ENCODE measurements at regions not wholly inside any gene's neighbourhood (a gene's known extent, or its start where the extent isn't known, plus 50 kb on each side); places are given as distances from the start of the nearest gene placed in this dataset.

DNA sequence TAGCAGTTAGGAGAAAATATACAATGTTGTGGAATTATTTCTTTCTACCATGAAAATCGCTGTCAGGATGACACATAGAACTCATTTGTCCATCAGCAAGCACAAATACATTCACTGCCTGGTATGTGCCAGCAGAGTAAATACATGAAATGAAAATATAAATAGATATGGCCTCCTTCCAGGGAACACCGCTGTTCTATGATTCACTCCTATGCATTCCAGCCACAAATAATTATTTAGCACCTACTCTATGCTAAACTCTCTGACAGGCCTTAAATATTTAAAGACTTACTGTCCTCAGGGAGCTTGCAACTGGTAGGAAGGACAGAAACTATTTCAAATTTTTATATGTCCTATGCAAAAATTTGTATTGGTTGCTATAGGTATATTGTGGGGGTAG, 975.0 kb upstream of the NCAM2 start:
- Histone ChIP-seq H3K79me2 (ENCODE audit: insufficient read depth, low read length) (no peaks in the 10 kb centered on the region), H3K36me3 (ENCODE audit: insufficient read depth, low read length) (no peaks in the 10 kb centered on the region), H3K4me1 (ENCODE audit: insufficient read depth, low read length) (no peaks in the 10 kb centered on the region), H3K27me3 (ENCODE audit: insufficient read depth, low read length) (no peaks in the 10 kb centered on the region), H3K9me3 (ENCODE audit: insufficient read depth, low read depth, low read length) (peaks cover 2% of the 10 kb centered on the region), H3K4me3 (ENCODE audit: insufficient read depth, low read depth, low read length) (no peak overlapping the region), H3K4me2 (ENCODE audit: low read length) (no peak overlapping the region), H3K9ac (ENCODE audit: low read length) (no peak overlapping the region), H3K27ac (ENCODE audit: low read depth, low read length) (no peak overlapping the region), H2AFZ (ENCODE audit: low read depth, low read length) (no peak overlapping the region), H4K20me1 (ENCODE audit: insufficient read depth, low read length) (no peaks in the 10 kb centered on the region)
- FAIRE-seq (no peak), DNase-seq (ENCODE audit: low read depth) (no peak)
- H3K4me1 Mint-ChIP-seq (ENCODE audit: low read depth, unreplicated experiment): peaks cover 2% of the 10 kb centered on the region
- no peaks in the 10 kb centered on the region for H3K9me3 Mint-ChIP-seq (ENCODE audit: unreplicated experiment)
- H3K27me3 Mint-ChIP-seq (ENCODE audit: low read depth, unreplicated experiment): no peaks in the 10 kb centered on the region
- TF ChIP-seq EZH2 (IDR thresholded peaks at IDR 0.05; ENCODE audit: insufficient read depth, low read length): no peak
- TF ChIP-seq, protein P1, sequence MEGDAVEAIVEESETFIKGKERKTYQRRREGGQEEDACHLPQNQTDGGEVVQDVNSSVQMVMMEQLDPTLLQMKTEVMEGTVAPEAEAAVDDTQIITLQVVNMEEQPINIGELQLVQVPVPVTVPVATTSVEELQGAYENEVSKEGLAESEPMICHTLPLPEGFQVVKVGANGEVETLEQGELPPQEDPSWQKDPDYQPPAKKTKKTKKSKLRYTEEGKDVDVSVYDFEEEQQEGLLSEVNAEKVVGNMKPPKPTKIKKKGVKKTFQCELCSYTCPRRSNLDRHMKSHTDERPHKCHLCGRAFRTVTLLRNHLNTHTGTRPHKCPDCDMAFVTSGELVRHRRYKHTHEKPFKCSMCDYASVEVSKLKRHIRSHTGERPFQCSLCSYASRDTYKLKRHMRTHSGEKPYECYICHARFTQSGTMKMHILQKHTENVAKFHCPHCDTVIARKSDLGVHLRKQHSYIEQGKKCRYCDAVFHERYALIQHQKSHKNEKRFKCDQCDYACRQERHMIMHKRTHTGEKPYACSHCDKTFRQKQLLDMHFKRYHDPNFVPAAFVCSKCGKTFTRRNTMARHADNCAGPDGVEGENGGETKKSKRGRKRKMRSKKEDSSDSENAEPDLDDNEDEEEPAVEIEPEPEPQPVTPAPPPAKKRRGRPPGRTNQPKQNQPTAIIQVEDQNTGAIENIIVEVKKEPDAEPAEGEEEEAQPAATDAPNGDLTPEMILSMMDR (IDR thresholded peaks at IDR 0.05; ENCODE audit: insufficient read depth, low read depth, low read length): no peak
- no peak overlapping the region for H3K27ac Mint-ChIP-seq (ENCODE audit: unreplicated experiment)
- no peaks in the 10 kb centered on the region for H3K36me3 Mint-ChIP-seq (ENCODE audit: low read depth, unreplicated experiment)
- H3K4me3 Mint-ChIP-seq (ENCODE audit: unreplicated experiment): no peak overlapping the region

DNA sequence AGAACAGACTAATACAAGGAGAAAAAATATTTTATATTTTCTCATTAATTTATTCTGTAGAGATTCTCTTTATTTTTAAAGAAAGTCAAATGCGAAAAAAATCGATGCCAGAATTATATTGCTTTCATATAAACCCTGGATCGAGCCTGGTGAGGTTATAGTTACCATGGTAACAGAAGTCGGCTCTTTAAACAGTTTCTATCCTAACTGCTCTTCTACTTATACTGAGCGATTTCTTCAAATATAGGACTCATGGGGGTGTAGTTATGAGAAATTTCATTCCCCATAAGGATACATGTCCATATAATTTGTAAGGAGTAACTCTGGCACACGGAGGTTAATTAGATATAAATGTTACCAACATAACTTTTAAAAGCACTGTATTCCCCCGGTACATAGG, 973.5 kb upstream of the NCAM2 start:
- H3K27me3 Mint-ChIP-seq (ENCODE audit: low read depth, unreplicated experiment): no peaks in the 10 kb centered on the region
- FAIRE-seq (no peak), DNase-seq (ENCODE audit: low read depth) (no peak)
- H3K4me1 Mint-ChIP-seq (ENCODE audit: low read depth, unreplicated experiment): peaks cover 2% of the 10 kb centered on the region
- peaks cover 2% of the 10 kb centered on the region for H3K9me3 ChIP-seq (ENCODE audit: insufficient read depth, low read depth, low read length)
- no peaks in the 10 kb centered on the region for H3K27me3 ChIP-seq (ENCODE audit: insufficient read depth, low read length)
- TF ChIP-seq, protein P1 (IDR thresholded peaks at IDR 0.05; ENCODE audit: insufficient read depth, low read depth, low read length): no peak
- no peak for TF ChIP-seq EZH2 (IDR thresholded peaks at IDR 0.05; ENCODE audit: insufficient read depth, low read length)
- H3K36me3 Mint-ChIP-seq (ENCODE audit: low read depth, unreplicated experiment): no peaks in the 10 kb centered on the region
- H3K27ac Mint-ChIP-seq (ENCODE audit: unreplicated experiment): no peak overlapping the region
- no peaks in the 10 kb centered on the region for H3K4me1 ChIP-seq (ENCODE audit: insufficient read depth, low read length)
- no peak overlapping the region for H3K4me3 Mint-ChIP-seq (ENCODE audit: unreplicated experiment)
- H3K27ac ChIP-seq (ENCODE audit: low read depth, low read length): no peak overlapping the region
- H3K4me3 ChIP-seq (ENCODE audit: insufficient read depth, low read depth, low read length): no peak overlapping the region
- H3K4me2 ChIP-seq (ENCODE audit: low read length): no peak overlapping the region
- H2AFZ ChIP-seq (ENCODE audit: low read depth, low read length): no peak overlapping the region
- H4K20me1 ChIP-seq (ENCODE audit: insufficient read depth, low read length): no peaks in the 10 kb centered on the region
- no peaks in the 10 kb centered on the region for H3K79me2 ChIP-seq (ENCODE audit: insufficient read depth, low read length)
- no peaks in the 10 kb centered on the region for H3K9me3 Mint-ChIP-seq (ENCODE audit: unreplicated experiment)
- H3K36me3 ChIP-seq (ENCODE audit: insufficient read depth, low read length): no peaks in the 10 kb centered on the region
- H3K9ac ChIP-seq (ENCODE audit: low read length): no peak overlapping the region

DNA sequence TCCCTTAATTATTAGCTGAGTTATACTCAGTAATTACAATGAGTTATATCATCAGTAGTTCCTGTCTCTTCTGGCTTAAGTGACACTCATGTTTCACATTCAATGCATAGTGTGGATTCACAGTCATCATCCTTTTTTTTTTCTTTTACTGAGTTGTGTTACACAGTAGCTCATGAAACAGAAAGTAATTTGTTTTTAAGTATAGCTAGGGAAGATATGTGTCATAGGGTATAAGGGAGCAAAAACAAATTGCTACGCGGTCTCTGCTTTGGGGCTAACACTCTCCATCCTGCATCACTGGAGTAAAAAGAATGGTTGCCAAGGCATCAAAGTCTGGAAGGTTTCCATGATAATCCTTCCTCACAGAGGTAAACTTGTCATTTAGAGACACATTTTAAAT, 971.7 kb upstream of the NCAM2 start:
- H3K4me3 Mint-ChIP-seq (ENCODE audit: unreplicated experiment): no peak overlapping the region
- Histone ChIP-seq H3K4me1 (ENCODE audit: insufficient read depth, low read length) (no peaks in the 10 kb centered on the region), H3K27me3 (ENCODE audit: insufficient read depth, low read length) (no peaks in the 10 kb centered on the region), H3K9ac (ENCODE audit: low read length) (no peak overlapping the region), H3K27ac (ENCODE audit: low read depth, low read length) (no peak overlapping the region), H4K20me1 (ENCODE audit: insufficient read depth, low read length) (no peaks in the 10 kb centered on the region), H2AFZ (ENCODE audit: low read depth, low read length) (no peak overlapping the region), H3K79me2 (ENCODE audit: insufficient read depth, low read length) (no peaks in the 10 kb centered on the region), H3K9me3 (ENCODE audit: insufficient read depth, low read depth, low read length) (peaks cover 5% of the 10 kb centered on the region), H3K4me2 (ENCODE audit: low read length) (no peak overlapping the region), H3K4me3 (ENCODE audit: insufficient read depth, low read depth, low read length) (no peak overlapping the region), H3K36me3 (ENCODE audit: insufficient read depth, low read length) (no peaks in the 10 kb centered on the region)
- no peaks in the 10 kb centered on the region for H3K36me3 Mint-ChIP-seq (ENCODE audit: low read depth, unreplicated experiment)
- H3K27ac Mint-ChIP-seq (ENCODE audit: unreplicated experiment): no peak overlapping the region
- no peak for DNase-seq (ENCODE audit: low read depth)
- H3K27me3 Mint-ChIP-seq (ENCODE audit: low read depth, unreplicated experiment): no peaks in the 10 kb centered on the region
- no peak for TF ChIP-seq EZH2 (IDR thresholded peaks at IDR 0.05; ENCODE audit: insufficient read depth, low read length)
- TF ChIP-seq, protein P1 (IDR thresholded peaks at IDR 0.05; ENCODE audit: insufficient read depth, low read depth, low read length): no peak
- peaks cover 2% of the 10 kb centered on the region for H3K4me1 Mint-ChIP-seq (ENCODE audit: low read depth, unreplicated experiment)
- no peak for FAIRE-seq
- no peaks in the 10 kb centered on the region for H3K9me3 Mint-ChIP-seq (ENCODE audit: unreplicated experiment)

Measured in astrocyte (in vitro differentiated cells and primary cell).